NCI-H2081 treated with DMSO at 0.1 percent for 48 hours (cell line): ENCODE measurements at regions not wholly inside any gene's neighbourhood (a gene's known extent, or its start where the extent isn't known, plus 50 kb on each side); places are given as distances from the start of the nearest gene placed in this dataset.

Source experiments
- DNase-seq: peaks from one replicate; lab custom pipeline; 2025; lab: John Stamatoyannopoulos, UW

GRCh38 chr4:128355305-128355704 is 67.7 kb upstream of the PGRMC2 start:
- no peak for DNase-seq

- no peak for DNase-seq
Observed at GRCh38 chr4:128354205-128354821, 66.7 kb upstream of the PGRMC2 start.

- DNase-seq = no peak
Observed at GRCh38 chr4:128353791-128354190, 66.2 kb upstream of the PGRMC2 start.

DNA sequence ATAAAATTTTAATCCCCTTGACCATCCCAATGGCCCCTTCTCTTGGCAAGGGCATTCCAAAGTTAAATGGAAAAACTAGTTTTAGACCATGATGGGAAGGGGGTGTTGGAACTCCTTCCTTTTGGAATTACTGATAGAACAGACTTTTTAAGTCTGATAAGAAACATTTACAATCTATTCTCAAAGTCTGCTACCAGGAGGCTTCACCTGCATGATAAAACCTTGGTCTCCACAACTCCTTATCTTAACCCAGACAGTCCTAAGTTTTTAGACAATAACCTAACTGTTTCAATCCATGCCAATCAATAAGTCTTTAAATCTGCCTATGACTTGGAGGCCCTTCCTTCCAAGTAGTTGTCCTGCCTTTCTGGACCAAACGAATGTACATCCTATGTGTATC is 63.9 kb upstream of the PGRMC2 start:
- DNase-seq = no peak

GRCh38 chr4:128350449-128351045 is 62.9 kb upstream of the PGRMC2 start:
- no peak for DNase-seq

- no peak for DNase-seq
Observed at GRCh38 chr4:128349921-128350320, 62.3 kb upstream of the PGRMC2 start.

DNA sequence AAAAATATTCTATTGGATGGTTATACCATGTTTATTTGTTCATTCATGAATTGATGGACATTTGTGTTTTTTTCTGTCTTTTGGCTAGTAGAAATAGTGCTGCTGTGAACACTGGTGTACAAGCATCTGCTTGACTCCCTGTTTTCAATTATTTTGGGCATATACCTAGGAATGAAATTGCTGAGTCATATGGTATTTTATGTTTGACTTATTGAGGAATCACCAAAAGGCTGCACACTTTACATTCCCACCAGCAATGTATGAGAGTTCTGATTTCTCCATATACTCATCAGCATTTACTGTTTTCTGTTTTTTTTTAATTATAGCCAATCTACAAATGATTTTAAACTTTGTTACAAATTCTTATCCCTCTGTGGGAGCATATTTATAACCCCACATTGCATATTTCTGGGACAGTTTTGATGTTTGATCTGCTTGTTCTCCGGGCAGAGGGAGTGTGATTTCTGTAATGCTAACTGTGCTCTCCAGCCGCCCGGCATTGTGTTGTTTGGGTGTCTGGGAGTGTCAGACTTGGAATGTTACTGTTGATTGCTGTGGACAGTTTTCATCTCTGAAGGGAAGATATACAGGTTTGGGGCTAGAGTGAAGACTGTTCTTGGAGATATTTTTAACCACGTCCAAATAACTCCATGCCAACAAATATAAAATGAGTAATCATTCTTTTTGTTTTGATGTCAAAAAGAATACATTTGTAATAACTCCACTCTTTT is 60.5 kb upstream of the PGRMC2 start:
- no peak for DNase-seq

GRCh38 chr4:128347175-128347868 is 59.7 kb upstream of the PGRMC2 start:
- DNase-seq = no peak

DNA sequence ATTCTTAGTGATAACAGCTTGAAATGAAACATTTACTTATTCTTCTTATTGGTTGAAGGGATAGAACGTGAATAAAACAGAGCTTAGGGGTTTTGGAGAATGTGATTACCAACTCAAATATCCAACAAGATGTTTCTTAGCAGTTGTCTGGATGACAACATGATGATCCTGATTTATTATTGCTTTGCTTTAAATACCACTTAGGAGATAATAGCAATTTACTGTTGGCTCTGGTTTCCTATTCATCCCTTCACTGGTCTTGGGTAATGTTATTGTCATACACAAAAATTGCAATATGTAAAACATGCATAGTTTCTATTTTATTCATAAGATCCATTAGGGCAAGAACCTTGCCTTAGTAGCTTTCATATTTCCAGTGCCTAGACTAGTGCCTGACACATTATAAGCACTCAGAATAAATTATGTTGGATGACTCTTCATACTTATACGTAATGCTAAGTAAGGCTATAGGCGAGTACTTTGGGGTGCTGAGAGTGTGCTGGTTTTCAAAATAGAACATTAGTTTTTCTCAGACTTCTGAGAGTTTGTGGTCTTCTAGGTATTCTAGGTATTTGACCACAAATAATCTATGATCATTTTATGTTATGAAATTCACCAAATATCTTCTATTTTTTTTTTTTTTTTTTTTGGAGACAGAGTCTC is 58.6 kb upstream of the PGRMC2 start:
- DNase-seq = no peak

DNA sequence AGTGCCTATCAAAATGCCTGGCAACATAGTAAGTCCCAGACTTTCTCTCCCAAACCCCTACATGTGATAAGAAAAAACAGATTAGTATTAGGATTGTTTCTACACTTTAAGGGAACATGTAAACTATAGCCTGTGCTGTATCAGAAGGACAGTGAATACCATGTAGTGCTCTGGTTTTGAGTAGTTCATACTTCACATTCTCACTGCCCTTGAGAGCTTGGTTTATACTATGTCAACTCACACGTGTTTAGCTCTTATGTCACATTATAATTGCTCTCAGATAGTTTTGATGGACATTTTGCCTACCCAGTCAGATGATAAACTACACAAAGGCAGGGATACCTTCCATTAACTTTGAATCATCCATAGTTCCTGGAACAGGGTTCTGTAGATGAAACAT is 58.0 kb upstream of the PGRMC2 start:
- no peak for DNase-seq

DNA sequence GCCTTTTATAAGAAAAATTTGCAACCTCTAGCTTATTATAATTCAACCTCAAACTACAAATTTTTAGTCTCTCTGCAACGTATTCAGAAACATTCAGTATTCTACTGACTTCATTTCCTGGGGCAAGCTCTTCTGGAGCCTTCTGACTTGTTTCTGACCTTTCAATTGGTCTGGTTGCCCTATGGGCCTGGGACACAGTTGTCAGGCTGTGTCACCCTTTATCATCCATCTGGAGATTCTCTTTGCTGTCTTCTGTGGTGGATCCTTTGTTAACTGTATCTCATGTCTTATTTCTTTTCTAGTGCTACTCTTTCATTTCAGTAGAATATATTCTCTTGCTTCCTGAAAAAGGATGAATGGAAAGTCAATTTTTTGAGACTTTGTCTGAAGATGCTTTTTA is 55.1 kb upstream of the PGRMC2 start:
- no peak for DNase-seq

DNA sequence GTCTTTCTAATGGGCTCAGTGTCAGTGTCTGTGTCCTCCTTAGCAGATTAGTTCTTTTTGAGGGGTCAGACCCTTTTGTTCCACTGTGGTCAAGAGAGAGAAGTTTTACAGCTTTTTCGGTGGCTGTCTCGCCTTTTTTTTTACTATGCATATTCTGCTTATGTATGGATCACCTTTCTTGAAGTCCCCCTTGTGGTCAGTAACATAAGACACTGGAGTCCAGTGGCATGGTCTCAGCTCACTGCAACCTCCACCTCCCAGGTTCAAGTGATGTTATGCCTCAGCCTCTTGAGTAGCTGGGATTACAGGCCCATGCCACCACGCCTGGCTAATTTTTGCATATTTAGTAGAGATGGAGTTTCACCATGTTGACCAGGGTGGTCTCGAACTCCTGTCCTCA is 54.0 kb upstream of the PGRMC2 start:
- DNase-seq = no peak

- DNase-seq = no peak
Observed at GRCh38 chr4:128338634-128339355, 51.2 kb upstream of the PGRMC2 start.

- no peak for DNase-seq
Observed at GRCh38 chr4:128337863-128338262, 50.2 kb upstream of the PGRMC2 start.
